CD4-positive, alpha-beta T cell (primary cell): ENCODE measurements at regions not wholly inside any gene's neighbourhood (a gene's known extent, or its start where the extent isn't known, plus 50 kb on each side); places are given as distances from the start of the nearest gene placed in this dataset.

Experiments
- ATAC-seq: fragments of 200-7000 bp; cut with Tn5 transposase; one replicate; pipeline ENCODE4 v1.10.0; 2022; ENCODE audit warnings: mild to moderate bottlenecking; ENCODE audit not compliant: poor library complexity
- CTCF ChIA-PET: fragments of 350-600 bp; sonication (Branson Sonifier 250); formaldehyde crosslinking; loops from one replicate; lab custom pipeline; 2021; ENCODE audit warnings: antibody characterized with exemption, inconsistent platforms; lab: Charles Lee
- POLR2A ChIA-PET: fragments of 350-600 bp; sonication (Branson Sonifier 250); formaldehyde crosslinking; loops from one replicate; lab custom pipeline; 2021; ENCODE audit warnings: antibody characterized with exemption, inconsistent platforms; lab: Charles Lee
- DNase-seq, 14 experiments: peaks; one replicate each; pipeline ENCODE4 v3.0.0-alpha.2; 2013 to 2020; ENCODE audit warnings: mixed read lengths in 2 of 14
- H3K27ac ChIP-seq, 2 donors: one replicate each; pipeline versions ENCODE4 v1.5.1 to v1.7.0; 2013; ENCODE audit warnings: low read length in 2 of 2, low read depth in 1 of 2, mild to moderate bottlenecking in 1 of 2
- H3K27me3 ChIP-seq, 2 experiments: 1 replicate in 1 of 2; 2 replicates in 1 of 2; pipeline versions ENCODE4 v1.6.1 to v1.7.0; 2013; ENCODE audit warnings: low read length in 2 of 2, control low read depth in 1 of 2, mild to moderate bottlenecking in 1 of 2, moderate library complexity in 1 of 2; ENCODE audit not compliant: insufficient read depth in 2 of 2, control insufficient read depth in 1 of 2
- H3K36me3 ChIP-seq: one replicate; pipeline ENCODE4 v1.6.1; 2013; ENCODE audit warnings: low read length, control low read depth; ENCODE audit not compliant: insufficient read depth
- H3K4me1 ChIP-seq: one replicate; pipeline ENCODE4 v1.6.1; 2013; ENCODE audit warnings: low read length, control low read depth; ENCODE audit not compliant: insufficient read depth
- H3K4me3 ChIP-seq: one replicate; pipeline ENCODE4 v1.5.1; 2013; ENCODE audit warnings: mild to moderate bottlenecking, low read length, moderate library complexity
- H3K9me3 ChIP-seq, 2 experiments: 1 replicate in 1 of 2; 2 replicates in 1 of 2; pipeline versions ENCODE4 v1.6.1 to v1.7.0; 2013; ENCODE audit warnings: low read length in 2 of 2, mild to moderate bottlenecking in 2 of 2, control low read depth in 1 of 2, moderate library complexity in 1 of 2; ENCODE audit not compliant: control insufficient read depth in 1 of 2, insufficient read depth in 1 of 2
- H3K27ac Mint-ChIP-seq: one replicate; pipeline ENCODE4 v1.8.0; 2020; ENCODE audit warnings: mixed read lengths
- H3K27me3 Mint-ChIP-seq: one replicate; pipeline ENCODE4 v1.8.0; 2021; ENCODE audit warnings: mixed read lengths
- H3K36me3 Mint-ChIP-seq: one replicate; pipeline ENCODE4 v1.8.0; 2021; ENCODE audit warnings: low read depth, mixed read lengths
- H3K4me1 Mint-ChIP-seq: one replicate; pipeline ENCODE4 v1.8.0; 2021; ENCODE audit warnings: low read depth, mixed read lengths
- H3K4me3 Mint-ChIP-seq: one replicate; pipeline ENCODE4 v1.8.0; 2020; ENCODE audit warnings: mild to moderate bottlenecking, mixed read lengths
- H3K9me3 Mint-ChIP-seq: one replicate; pipeline ENCODE4 v1.8.0; 2020; ENCODE audit warnings: mixed read lengths
- intact Hi-C, 2 experiments: fragments of 100-400 bp; cut with DNase I in 1 of 2; cut with micrococcal nuclease in 1 of 2; formaldehyde crosslinking; loops; one replicate each; pipeline versions ENCODE4 v1.15.1 to v1.9.0; 2023 to 2025; cut with DNase I, micrococcal nuclease
- TF ChIP-seq, protein P1 (sequence below): fragments of 200-600 bp; IDR thresholded peaks from one replicate; pipeline ENCODE4 v1.8.0; 2022; ENCODE audit warnings: antibody characterized with exemption, mild to moderate bottlenecking

DNA sequence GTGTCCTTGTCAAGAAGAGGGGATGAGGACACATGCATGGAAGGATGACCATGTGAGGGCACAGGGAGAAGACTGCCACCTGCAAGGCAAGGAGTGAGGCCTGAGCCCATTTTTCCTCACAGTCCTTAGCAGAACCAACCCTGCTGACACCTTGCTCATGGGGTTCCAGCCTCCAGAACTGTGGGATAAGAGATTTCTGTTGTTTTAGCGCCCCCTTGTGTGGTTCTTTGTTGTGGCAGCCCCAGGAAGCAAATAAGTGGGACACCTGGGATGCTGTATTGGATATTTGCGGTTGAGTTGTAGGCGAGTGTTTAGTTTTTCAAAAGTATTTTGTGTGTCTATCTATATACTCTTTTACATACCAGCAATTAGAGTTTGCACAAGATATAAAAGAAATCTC is 206.4 kb downstream of the NXNL2 start:
- POLR2A ChIA-PET: no interaction called here

DNA sequence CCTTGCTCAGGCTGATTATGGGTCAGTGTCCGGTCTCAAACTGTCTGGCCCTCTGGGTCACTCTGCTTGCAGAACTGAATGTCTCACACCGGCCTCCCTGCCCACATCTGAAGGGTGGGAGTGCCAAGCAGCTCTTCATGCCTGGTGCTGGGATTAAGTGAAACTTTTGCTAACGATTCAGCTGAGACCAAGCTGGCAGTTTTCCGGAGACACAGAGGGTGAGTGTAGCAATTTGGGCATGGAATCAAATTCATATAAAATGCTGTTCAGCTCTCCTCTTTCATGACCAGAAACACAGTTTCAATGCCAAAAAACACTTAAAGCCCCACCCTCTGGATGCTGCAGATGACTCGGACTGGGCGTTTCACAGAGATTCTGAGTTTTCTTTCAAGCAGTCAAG is 207.5 kb downstream of the NXNL2 start:
- Mint-ChIP-seq H3K36me3 (no peaks in the 10 kb centered on the region), H3K4me3 (no peak overlapping the region), H3K27me3 (peaks cover 22% of the 10 kb centered on the region), H3K9me3 (no peaks in the 10 kb centered on the region), H3K4me1 (no peaks in the 10 kb centered on the region), H3K27ac (no peak overlapping the region)
- intact Hi-C loops: no loop called here
- TF ChIP-seq, protein P1, sequence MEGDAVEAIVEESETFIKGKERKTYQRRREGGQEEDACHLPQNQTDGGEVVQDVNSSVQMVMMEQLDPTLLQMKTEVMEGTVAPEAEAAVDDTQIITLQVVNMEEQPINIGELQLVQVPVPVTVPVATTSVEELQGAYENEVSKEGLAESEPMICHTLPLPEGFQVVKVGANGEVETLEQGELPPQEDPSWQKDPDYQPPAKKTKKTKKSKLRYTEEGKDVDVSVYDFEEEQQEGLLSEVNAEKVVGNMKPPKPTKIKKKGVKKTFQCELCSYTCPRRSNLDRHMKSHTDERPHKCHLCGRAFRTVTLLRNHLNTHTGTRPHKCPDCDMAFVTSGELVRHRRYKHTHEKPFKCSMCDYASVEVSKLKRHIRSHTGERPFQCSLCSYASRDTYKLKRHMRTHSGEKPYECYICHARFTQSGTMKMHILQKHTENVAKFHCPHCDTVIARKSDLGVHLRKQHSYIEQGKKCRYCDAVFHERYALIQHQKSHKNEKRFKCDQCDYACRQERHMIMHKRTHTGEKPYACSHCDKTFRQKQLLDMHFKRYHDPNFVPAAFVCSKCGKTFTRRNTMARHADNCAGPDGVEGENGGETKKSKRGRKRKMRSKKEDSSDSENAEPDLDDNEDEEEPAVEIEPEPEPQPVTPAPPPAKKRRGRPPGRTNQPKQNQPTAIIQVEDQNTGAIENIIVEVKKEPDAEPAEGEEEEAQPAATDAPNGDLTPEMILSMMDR: no peak
- peaks cover 2 to 5% of the 10 kb centered on the region in 2 experiments for H3K27me3 ChIP-seq
- CTCF ChIA-PET: no interaction called here
- H3K4me3 ChIP-seq: no peak overlapping the region
- no peaks in the 10 kb centered on the region for H3K4me1 ChIP-seq
- H3K9me3 ChIP-seq: no peaks in the 10 kb centered on the region
- DNase-seq (no peak), ATAC-seq (no peak)
- POLR2A ChIA-PET: no interaction called here
- H3K36me3 ChIP-seq: no peaks in the 10 kb centered on the region
- H3K27ac ChIP-seq: no peak overlapping the region

More for the DNA sequence above, 206.4 kb downstream of the NXNL2 start:
- Mint-ChIP-seq H3K9me3 (no peaks in the 10 kb centered on the region), H3K27ac (no peak overlapping the region), H3K27me3 (peaks cover 19% of the 10 kb centered on the region), H3K4me3 (no peak overlapping the region), H3K4me1 (no peaks in the 10 kb centered on the region), H3K36me3 (no peaks in the 10 kb centered on the region)
- H3K27me3 ChIP-seq: peaks cover 2 to 5% of the 10 kb centered on the region in 2 experiments
- no peak overlapping the region for H3K27ac ChIP-seq
- ATAC-seq (no peak), DNase-seq (no peak)
- H3K4me1 ChIP-seq: no peaks in the 10 kb centered on the region
- no peaks in the 10 kb centered on the region for H3K36me3 ChIP-seq
- CTCF ChIA-PET: no interaction called here
- intact Hi-C loops: no loop called here
- H3K4me3 ChIP-seq: no peak overlapping the region
- TF ChIP-seq, protein P1: no peak
- H3K9me3 ChIP-seq: no peaks in the 10 kb centered on the region

DNA sequence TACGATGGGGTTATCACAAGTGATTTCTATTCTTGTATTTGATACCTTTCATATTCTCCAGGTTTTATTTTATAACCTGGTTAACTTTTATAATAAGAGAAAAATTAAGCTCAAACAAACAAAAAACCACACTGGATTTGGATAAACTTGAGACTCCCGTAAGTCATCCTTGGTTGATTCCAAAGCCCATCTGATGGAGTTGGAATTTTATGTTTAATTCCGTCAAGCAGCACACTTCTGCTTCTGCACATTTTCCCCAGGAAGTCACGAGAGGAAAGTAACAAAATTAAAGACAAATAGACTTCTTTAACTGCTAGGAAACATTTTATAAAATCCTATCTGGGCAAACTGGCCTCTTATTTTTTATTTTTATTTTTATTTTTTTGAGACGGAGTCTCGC is 207.9 kb downstream of the NXNL2 start:
- H3K27ac ChIP-seq: no peak overlapping the region
- ChIA-PET POLR2A (no interaction called here), CTCF (no interaction called here)
- intact Hi-C loops: no loop called here
- H3K36me3 Mint-ChIP-seq: no peaks in the 10 kb centered on the region
- H3K4me3 Mint-ChIP-seq: no peak overlapping the region
- TF ChIP-seq, protein P1: no peak
- H3K9me3 ChIP-seq: no peaks in the 10 kb centered on the region
- H3K4me1 ChIP-seq: no peaks in the 10 kb centered on the region
- peaks cover 22% of the 10 kb centered on the region for H3K27me3 Mint-ChIP-seq
- H3K36me3 ChIP-seq: no peaks in the 10 kb centered on the region
- DNase-seq (no peak), ATAC-seq (no peak)
- H3K9me3 Mint-ChIP-seq: no peaks in the 10 kb centered on the region
- no peaks in the 10 kb centered on the region for H3K4me1 Mint-ChIP-seq
- no peak overlapping the region for H3K27ac Mint-ChIP-seq
- H3K4me3 ChIP-seq: no peak overlapping the region
- peaks cover 2 to 5% of the 10 kb centered on the region in 2 experiments for H3K27me3 ChIP-seq
